Erythroblast (primary cell): ENCODE measurements at regions not wholly inside any gene's neighbourhood (a gene's known extent, or its start where the extent isn't known, plus 50 kb on each side); places are given as distances from the start of the nearest gene placed in this dataset.

Experiments
- GATA1 ChIP-seq: IDR thresholded peaks from 2 replicates; pipeline ENCODE4 v1.6.1; 2011; ENCODE audit warnings: low read depth, mild to moderate bottlenecking, control low read depth, low read length, moderate library complexity
- POLR2A ChIP-seq: IDR thresholded peaks from 2 replicates; pipeline ENCODE4 v1.6.1; 2011; ENCODE audit warnings: mild to moderate bottlenecking, low read length

- TF ChIP-seq POLR2A (no peak), GATA1 (no peak)
Observed at GRCh38 chr3:71951842-71952241, 166.9 kb upstream of the PROK2 start.
